ENCODE measurements at regions not wholly inside any gene's neighbourhood (a gene's known extent, or its start where the extent isn't known, plus 50 kb on each side); places are given as distances from the start of the nearest gene placed in this dataset.

- TF ChIP-seq, protein P1, sequence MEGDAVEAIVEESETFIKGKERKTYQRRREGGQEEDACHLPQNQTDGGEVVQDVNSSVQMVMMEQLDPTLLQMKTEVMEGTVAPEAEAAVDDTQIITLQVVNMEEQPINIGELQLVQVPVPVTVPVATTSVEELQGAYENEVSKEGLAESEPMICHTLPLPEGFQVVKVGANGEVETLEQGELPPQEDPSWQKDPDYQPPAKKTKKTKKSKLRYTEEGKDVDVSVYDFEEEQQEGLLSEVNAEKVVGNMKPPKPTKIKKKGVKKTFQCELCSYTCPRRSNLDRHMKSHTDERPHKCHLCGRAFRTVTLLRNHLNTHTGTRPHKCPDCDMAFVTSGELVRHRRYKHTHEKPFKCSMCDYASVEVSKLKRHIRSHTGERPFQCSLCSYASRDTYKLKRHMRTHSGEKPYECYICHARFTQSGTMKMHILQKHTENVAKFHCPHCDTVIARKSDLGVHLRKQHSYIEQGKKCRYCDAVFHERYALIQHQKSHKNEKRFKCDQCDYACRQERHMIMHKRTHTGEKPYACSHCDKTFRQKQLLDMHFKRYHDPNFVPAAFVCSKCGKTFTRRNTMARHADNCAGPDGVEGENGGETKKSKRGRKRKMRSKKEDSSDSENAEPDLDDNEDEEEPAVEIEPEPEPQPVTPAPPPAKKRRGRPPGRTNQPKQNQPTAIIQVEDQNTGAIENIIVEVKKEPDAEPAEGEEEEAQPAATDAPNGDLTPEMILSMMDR (conservative IDR thresholded peaks at IDR 0.05; ENCODE audit: low read depth in 2 of 2) = no peak
- no peak for TF ChIP-seq EZH2 (IDR thresholded peaks at IDR 0.05; ENCODE audit: low read depth, unreplicated experiment)
- no peak for TF ChIP-seq STAT1 (IDR thresholded peaks at IDR 0.05; ENCODE audit: unreplicated experiment)
- TF ChIP-seq ZNF114 (CRISPR knock-in tag; IDR thresholded peaks at IDR 0.05) = no peak
Measured at GRCh38 chrX:867502-867901, 236.9 kb downstream of the SHOX start (continued).

- Mint-ChIP-seq H3K36me3 (ENCODE audit: low read depth) (peaks cover 41% of the 10 kb centered on the region), H3K9me3 (peaks cover 62% of the 10 kb centered on the region; the same call in 2 of the 3 replicates), H3K4me1 (no peaks in the 10 kb centered on the region), H3K27ac (no peak overlapping the region), H3K27me3 (ENCODE audit: insufficient read depth, low read depth, poor library complexity) (peaks cover 7% of the 10 kb centered on the region), H3K4me3 (no peak overlapping the region)
- Histone ChIP-seq H3F3A (replicated peaks; ENCODE audit: low read depth) (peaks cover 18% of the 10 kb centered on the region), H3K4me1 (ENCODE audit: insufficient read depth) (peaks cover 5% of the 10 kb centered on the region; the same call in 1 of the 2 replicates), H2AFZ (peak overlapping the region; percentile 83), H3K4me2 (no peak overlapping the region), H4K20me1 (replicated peaks; ENCODE audit: insufficient read depth) (no peaks in the 10 kb centered on the region), H3K9me2 (ENCODE audit: insufficient read depth) (no peaks in the 10 kb centered on the region), H3K27ac (ENCODE audit: low read depth) (no peak overlapping the region), H3K27me3 (ENCODE audit: insufficient read depth) (no peaks in the 10 kb centered on the region), H3K36me3 (ENCODE audit: insufficient read depth) (no peaks in the 10 kb centered on the region), H3K4me3 (no peak overlapping the region), H3K79me2 (replicated peaks; ENCODE audit: insufficient read depth) (no peaks in the 10 kb centered on the region)
- DNase-seq (ENCODE audit: low spot score) (no peak), ATAC-seq (no peak)
- no peak for TF ChIP-seq ZNF114 (CRISPR knock-in tag; IDR thresholded peaks at IDR 0.05)
- TF ChIP-seq ZNF331 (CRISPR knock-in tag; IDR thresholded peaks at IDR 0.05; ENCODE audit: low read depth) = no peak
- TF ChIP-seq REST (IDR thresholded peaks at IDR 0.05; ENCODE audit: unreplicated experiment) = no peak
- no peak for TF ChIP-seq STAT1 (IDR thresholded peaks at IDR 0.05; ENCODE audit: unreplicated experiment)
- TF ChIP-seq, protein P1 (conservative IDR thresholded peaks at IDR 0.05; ENCODE audit: low read depth in 2 of 2) = no peak
Measured at GRCh38 chrX:866441-866990, 235.9 kb downstream of the SHOX start.

Data from GM23338 (cell line).